Left renal cortex interstitium (tissue), 4 donors: ENCODE measurements at regions not wholly inside any gene's neighbourhood (a gene's known extent, or its start where the extent isn't known, plus 50 kb on each side); places are given as distances from the start of the nearest gene placed in this dataset.
"Not testable (repeated sequence)": the region's sequence is repeated elsewhere in the genome, so short reads cannot be mapped to it uniquely, and the experiment has no call there.

Source experiments
- DNase-seq, 4 donors: peaks; one replicate each; pipeline ENCODE4 v3.0.0-alpha.2; 2013; ENCODE audit warnings: low read depth in 4 of 4, low spot score in 2 of 4, missing footprints in 1 of 4

- DNase-seq, result no peak
Measured at GRCh38 chr5:6083311-6083978, 294.9 kb downstream of the MED10 start.

- no peak for DNase-seq
Measured at GRCh38 chr5:6082685-6083084, 295.7 kb downstream of the MED10 start.

- no peak for DNase-seq
Measured at GRCh38 chr5:6081727-6082210, 296.6 kb downstream of the MED10 start.

GRCh38 chr5:6080930-6081726 is 297.2 kb downstream of the MED10 start:
- DNase-seq, result no peak

- no peak for DNase-seq
Measured at GRCh38 chr5:6080436-6080835, 297.9 kb downstream of the MED10 start.

- DNase-seq, result no peak
Measured at GRCh38 chr5:6078881-6079280, 299.5 kb downstream of the MED10 start.

- no peak for DNase-seq
Measured at GRCh38 chr5:6076341-6077239, 301.8 kb downstream of the MED10 start.

- not testable (repeated sequence) for DNase-seq
Measured at GRCh38 chr5:6072488-6072887, 305.9 kb downstream of the MED10 start.

- no peak for DNase-seq
Measured at GRCh38 chr5:6069496-6070185, 308.7 kb downstream of the MED10 start.

GRCh38 chr5:6066016-6066415 is 312.3 kb downstream of the MED10 start:
- no peak for DNase-seq

- DNase-seq, result no peak
Measured at GRCh38 chr5:6059137-6059800, 319.1 kb downstream of the MED10 start.

- DNase-seq, result no peak
Measured at GRCh38 chr5:6058055-6058715, 320.2 kb downstream of the MED10 start.

GRCh38 chr5:6056280-6056679 is 322.1 kb downstream of the MED10 start:
- no peak for DNase-seq

- DNase-seq, result no peak
Measured at GRCh38 chr5:6049662-6050061, 328.7 kb downstream of the MED10 start.

GRCh38 chr5:6048746-6049145 is 329.6 kb downstream of the MED10 start:
- DNase-seq, result no peak

- DNase-seq, result no peak
Measured at GRCh38 chr5:6046296-6046967, 331.9 kb downstream of the MED10 start.

- DNase-seq, result no peak
Measured at GRCh38 chr5:6043491-6044310, 334.6 kb downstream of the MED10 start.

- no peak for DNase-seq
Measured at GRCh38 chr5:6041977-6042550, 336.3 kb downstream of the MED10 start.
